Suprapubic skin (tissue), 4 donors: ENCODE measurements at regions not wholly inside any gene's neighbourhood (a gene's known extent, or its start where the extent isn't known, plus 50 kb on each side); places are given as distances from the start of the nearest gene placed in this dataset.
"Not testable (repeated sequence)": the region's sequence is repeated elsewhere in the genome, so short reads cannot be mapped to it uniquely, and the experiment has no call there.

Source experiments
- DNase-seq, 2 donors: peaks; one replicate each; pipeline ENCODE4 v3.0.0-alpha.2; 2019; ENCODE audit warnings: low spot score in 2 of 2
- H3K27ac ChIP-seq: fragments of 200-600 bp; sonication (generic); one replicate; pipeline ENCODE4 v1.5.1; 2019
- H3K27me3 ChIP-seq: fragments of 200-600 bp; sonication (generic); one replicate; pipeline ENCODE4 v1.5.1; 2019
- H3K36me3 ChIP-seq: fragments of 200-600 bp; sonication (generic); one replicate; pipeline ENCODE4 v1.5.1; 2019
- H3K4me1 ChIP-seq: fragments of 200-600 bp; sonication (generic); one replicate; pipeline ENCODE4 v1.5.1; 2019
- H3K4me3 ChIP-seq: fragments of 200-600 bp; sonication (generic); one replicate; pipeline ENCODE4 v1.5.1; 2019; ENCODE audit warnings: mild to moderate bottlenecking
- H3K9me3 ChIP-seq: fragments of 200-600 bp; sonication (generic); one replicate; pipeline ENCODE4 v1.5.1; 2019
- EP300 ChIP-seq: sonication (generic); formaldehyde crosslinking; IDR thresholded peaks from one replicate; pipeline ENCODE4 v1.6.1; 2017; ENCODE audit warnings: antibody characterized with exemption
- POLR2A ChIP-seq, 2 donors: fragments of 450-650 bp; IDR thresholded peaks; one replicate each; pipeline ENCODE4 v1.6.1; 2017; ENCODE audit warnings: antibody characterized with exemption in 2 of 2, mild to moderate bottlenecking in 2 of 2, moderate library complexity in 2 of 2
- POLR2AphosphoS5 ChIP-seq, 3 donors: sonication (generic); formaldehyde crosslinking; IDR thresholded peaks; one replicate each; pipeline ENCODE4 v1.6.1; 2017; ENCODE audit warnings: antibody characterized with exemption in 3 of 3
- WGBS: methylation state at CpG from one replicate; pipeline ENCODE4 v1.1.5; 2018; 5-methylcytosine and 5-hydroxymethylcytosine counted together
- TF ChIP-seq, protein P1 (sequence below), 2 donors: fragments of 200-600 bp in 1 of 2; fragments of 450-650 bp in 1 of 2; sonication (generic) in 1 of 2; IDR thresholded peaks; one replicate each; pipeline ENCODE4 v1.5.1; 2016 to 2019; ENCODE audit warnings: antibody characterized with exemption in 2 of 2, mild to moderate bottlenecking in 1 of 2, moderate library complexity in 1 of 2

DNA sequence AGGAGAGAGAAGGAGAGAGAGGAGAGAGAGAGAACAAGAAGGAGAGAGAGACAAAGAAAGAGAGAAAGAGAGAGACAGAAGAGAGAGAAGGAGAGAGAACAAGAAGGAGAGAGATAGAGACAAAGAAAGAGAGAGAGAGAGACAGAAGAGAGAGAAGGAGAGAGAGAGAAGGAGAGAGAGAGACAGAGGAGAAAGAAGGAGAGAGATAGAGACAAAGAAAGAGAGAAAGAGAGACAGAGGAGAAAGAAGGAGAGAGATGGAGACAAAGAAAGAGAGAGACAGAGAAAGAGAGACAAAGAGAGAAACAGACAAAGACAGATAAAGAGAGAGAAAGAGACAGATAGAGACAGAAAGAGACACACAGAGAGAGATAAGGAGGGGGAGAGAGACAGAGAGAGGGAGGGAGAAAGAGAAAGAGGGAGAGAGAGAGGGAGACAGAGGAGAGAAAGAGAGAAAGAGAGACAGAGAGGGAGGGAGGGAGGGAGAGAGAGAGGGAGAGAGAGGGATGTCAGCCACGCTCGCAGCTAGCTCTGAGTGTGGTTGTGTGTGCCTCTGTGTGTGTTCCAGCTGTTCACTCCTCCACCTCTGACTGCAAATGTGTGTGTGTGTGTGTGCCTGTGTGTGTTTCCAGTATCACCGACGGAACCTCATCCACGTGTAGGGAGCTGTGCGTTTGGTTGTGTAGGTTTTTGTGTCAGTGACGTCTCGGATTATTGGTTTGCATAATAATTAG, 105.8 kb downstream of the CRLF2 start:
- Histone ChIP-seq H3K36me3 (no peaks in the 10 kb centered on the region), H3K27me3 (peaks cover 9% of the 10 kb centered on the region), H3K4me3 (no peak overlapping the region), H3K4me1 (no peaks in the 10 kb centered on the region), H3K9me3 (no peaks in the 10 kb centered on the region), H3K27ac (no peak overlapping the region)
- TF ChIP-seq POLR2A (IDR thresholded peaks at IDR 0.05) (no peak), POLR2AphosphoS5 (IDR thresholded peaks at IDR 0.05) (no peak), EP300 (no peak)
- TF ChIP-seq, protein P1, sequence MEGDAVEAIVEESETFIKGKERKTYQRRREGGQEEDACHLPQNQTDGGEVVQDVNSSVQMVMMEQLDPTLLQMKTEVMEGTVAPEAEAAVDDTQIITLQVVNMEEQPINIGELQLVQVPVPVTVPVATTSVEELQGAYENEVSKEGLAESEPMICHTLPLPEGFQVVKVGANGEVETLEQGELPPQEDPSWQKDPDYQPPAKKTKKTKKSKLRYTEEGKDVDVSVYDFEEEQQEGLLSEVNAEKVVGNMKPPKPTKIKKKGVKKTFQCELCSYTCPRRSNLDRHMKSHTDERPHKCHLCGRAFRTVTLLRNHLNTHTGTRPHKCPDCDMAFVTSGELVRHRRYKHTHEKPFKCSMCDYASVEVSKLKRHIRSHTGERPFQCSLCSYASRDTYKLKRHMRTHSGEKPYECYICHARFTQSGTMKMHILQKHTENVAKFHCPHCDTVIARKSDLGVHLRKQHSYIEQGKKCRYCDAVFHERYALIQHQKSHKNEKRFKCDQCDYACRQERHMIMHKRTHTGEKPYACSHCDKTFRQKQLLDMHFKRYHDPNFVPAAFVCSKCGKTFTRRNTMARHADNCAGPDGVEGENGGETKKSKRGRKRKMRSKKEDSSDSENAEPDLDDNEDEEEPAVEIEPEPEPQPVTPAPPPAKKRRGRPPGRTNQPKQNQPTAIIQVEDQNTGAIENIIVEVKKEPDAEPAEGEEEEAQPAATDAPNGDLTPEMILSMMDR (IDR thresholded peaks at IDR 0.05), result no peak
- WGBS, result 14% methylated on average over 8 of the region's 8 CpGs
- DNase-seq, result peak in 1 of 2 donors; percentile 60

GRCh38 chrX:1105671-1106419, 106.6 kb downstream of the CRLF2 start:
- TF ChIP-seq POLR2A (IDR thresholded peaks at IDR 0.05) (no peak), EP300 (no peak), POLR2AphosphoS5 (IDR thresholded peaks at IDR 0.05) (no peak)
- TF ChIP-seq, protein P1 (IDR thresholded peaks at IDR 0.05), result no peak
- 44% methylated on average over 14 of the region's 14 CpGs for WGBS
- no peak for DNase-seq
- H3K4me1 ChIP-seq, result no peaks in the 10 kb centered on the region
- no peaks in the 10 kb centered on the region for H3K9me3 ChIP-seq
- H3K27me3 ChIP-seq, result peaks cover 9% of the 10 kb centered on the region
- H3K36me3 ChIP-seq, result no peaks in the 10 kb centered on the region
- no peak overlapping the region for H3K27ac ChIP-seq
- no peak overlapping the region for H3K4me3 ChIP-seq

- H3K4me1 ChIP-seq, H3K9me3 ChIP-seq, H3K27me3 ChIP-seq, H3K27ac ChIP-seq, H3K36me3 ChIP-seq, H3K4me3 ChIP-seq: not testable (repeated sequence)
- DNase-seq, result peak in 1 of 2 donors; percentile 52
- 93% methylated on average over 17 of the region's 17 CpGs for WGBS
Observed at GRCh38 chrX:1105031-1105430, 107.4 kb downstream of the CRLF2 start.

- H3K27me3 ChIP-seq, result peaks cover 9% of the 10 kb centered on the region
- no peak for DNase-seq
- TF ChIP-seq EP300, result no peak
- no peak for TF ChIP-seq POLR2AphosphoS5 (IDR thresholded peaks at IDR 0.05)
- H3K9me3 ChIP-seq, result no peaks in the 10 kb centered on the region
- no peak overlapping the region for H3K4me3 ChIP-seq
- no peaks in the 10 kb centered on the region for H3K36me3 ChIP-seq
- H3K27ac ChIP-seq, result no peak overlapping the region
- H3K4me1 ChIP-seq, result no peaks in the 10 kb centered on the region
- WGBS, result 72% methylated on average over 4 of the region's 4 CpGs
Observed at GRCh38 chrX:1103360-1103759, 109.1 kb downstream of the CRLF2 start.

GRCh38 chrX:1102786-1103185, 109.7 kb downstream of the CRLF2 start:
- no peak for TF ChIP-seq POLR2A (IDR thresholded peaks at IDR 0.05)
- TF ChIP-seq, protein P1 (IDR thresholded peaks at IDR 0.05), result no peak
- Histone ChIP-seq H3K4me1 (no peaks in the 10 kb centered on the region), H3K4me3 (no peak overlapping the region), H3K9me3 (peaks cover under 1% of the 10 kb centered on the region), H3K27me3 (peaks cover 5% of the 10 kb centered on the region), H3K36me3 (no peaks in the 10 kb centered on the region), H3K27ac (no peak overlapping the region)
- DNase-seq, result peak in 1 of 2 donors; percentile 66
- WGBS, result 65% methylated on average over 2 of the region's 3 CpGs

DNA sequence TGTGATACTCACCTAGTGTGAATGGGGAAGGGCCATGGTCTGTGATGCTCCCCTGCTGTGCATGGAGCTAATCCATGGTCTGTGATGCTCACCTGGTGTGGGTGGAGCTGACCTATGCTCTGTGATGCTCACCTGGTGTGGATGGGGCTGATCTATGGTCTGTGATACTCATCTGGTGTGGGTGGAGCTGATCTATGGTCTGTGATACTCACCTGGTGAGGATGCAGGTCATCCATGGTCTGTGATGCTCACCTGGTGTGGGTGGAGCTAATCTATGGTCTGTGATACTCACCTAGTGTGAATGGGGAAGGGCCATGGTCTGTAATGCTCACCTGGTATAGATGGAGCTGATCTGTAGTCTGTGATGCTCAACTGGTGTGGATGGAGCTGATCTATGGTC, 110.2 kb downstream of the CRLF2 start:
- peak in 1 of 2 donors; percentile 8 for DNase-seq
- not testable (repeated sequence) for H3K27me3 ChIP-seq, H3K9me3 ChIP-seq, H3K4me3 ChIP-seq, H3K36me3 ChIP-seq, H3K27ac ChIP-seq, H3K4me1 ChIP-seq
